NCI-H2107 treated with DMSO at 0.1 percent for 48 hours (cell line): ENCODE measurements at regions not wholly inside any gene's neighbourhood (a gene's known extent, or its start where the extent isn't known, plus 50 kb on each side); places are given as distances from the start of the nearest gene placed in this dataset.

Experiments
- DNase-seq: peaks from one replicate; lab custom pipeline; 2025; ENCODE audit not compliant: unreplicated experiment; lab: John Stamatoyannopoulos, UW

GRCh38 chr4:189445613-189446012 lies 495.1 kb upstream of the FRG1 start:
- no peak for DNase-seq

- DNase-seq: no peak
Measured at GRCh38 chr4:189463734-189464133, 476.9 kb upstream of the FRG1 start.

GRCh38 chr4:189494407-189494806 lies 446.3 kb upstream of the FRG1 start:
- no peak for DNase-seq

- DNase-seq: no peak
Measured at GRCh38 chr4:189497516-189497915, 443.2 kb upstream of the FRG1 start.

- no peak for DNase-seq
Measured at GRCh38 chr4:189497996-189498395, 442.7 kb upstream of the FRG1 start.

- no peak for DNase-seq
Measured at GRCh38 chr4:189498457-189498856, 442.2 kb upstream of the FRG1 start.

GRCh38 chr4:189499696-189500095 lies 441.0 kb upstream of the FRG1 start:
- no peak for DNase-seq

GRCh38 chr4:189500970-189501369 lies 439.7 kb upstream of the FRG1 start:
- no peak for DNase-seq

GRCh38 chr4:189502841-189503435 lies 437.7 kb upstream of the FRG1 start:
- no peak for DNase-seq

GRCh38 chr4:189504220-189504619 lies 436.5 kb upstream of the FRG1 start:
- no peak for DNase-seq

- no peak for DNase-seq
Measured at GRCh38 chr4:189505380-189505779, 435.3 kb upstream of the FRG1 start.

GRCh38 chr4:189506080-189506479 lies 434.6 kb upstream of the FRG1 start:
- no peak for DNase-seq

- DNase-seq: no peak
Measured at GRCh38 chr4:189507060-189507459, 433.6 kb upstream of the FRG1 start.

GRCh38 chr4:189510601-189511000 lies 430.1 kb upstream of the FRG1 start:
- DNase-seq: no peak

- DNase-seq: no peak
Measured at GRCh38 chr4:189511581-189511980, 429.1 kb upstream of the FRG1 start.

- DNase-seq: no peak
Measured at GRCh38 chr4:189513421-189513820, 427.3 kb upstream of the FRG1 start.

GRCh38 chr4:189514209-189514608 lies 426.5 kb upstream of the FRG1 start:
- no peak for DNase-seq

GRCh38 chr4:189516902-189517301 lies 423.8 kb upstream of the FRG1 start:
- DNase-seq: no peak

- no peak for DNase-seq
Measured at GRCh38 chr4:189519186-189519585, 421.5 kb upstream of the FRG1 start.

GRCh38 chr4:189525304-189525703 lies 415.4 kb upstream of the FRG1 start:
- no peak for DNase-seq

GRCh38 chr4:189530848-189531247 lies 409.8 kb upstream of the FRG1 start:
- no peak for DNase-seq

GRCh38 chr4:189533603-189534002 lies 407.1 kb upstream of the FRG1 start:
- no peak for DNase-seq

GRCh38 chr4:189547559-189547958 lies 393.1 kb upstream of the FRG1 start:
- no peak for DNase-seq
